Stimulated activated CD4-positive, alpha-beta T cell treated with anti-CD3 and anti-CD28 coated beads, Interleukin-12 subunit alpha, Interleukin-12 subunit beta, amount 100 ng/mL, for 4 hours (primary cell): ENCODE measurements at regions not wholly inside any gene's neighbourhood (a gene's known extent, or its start where the extent isn't known, plus 50 kb on each side); places are given as distances from the start of the nearest gene placed in this dataset.
"Not testable (repeated sequence)": the region's sequence is repeated elsewhere in the genome, so short reads cannot be mapped to it uniquely, and the experiment has no call there.

Experiments
- DNase-seq: peaks from one replicate; pipeline ENCODE4 v3.0.0-alpha.2; 2020

DNA sequence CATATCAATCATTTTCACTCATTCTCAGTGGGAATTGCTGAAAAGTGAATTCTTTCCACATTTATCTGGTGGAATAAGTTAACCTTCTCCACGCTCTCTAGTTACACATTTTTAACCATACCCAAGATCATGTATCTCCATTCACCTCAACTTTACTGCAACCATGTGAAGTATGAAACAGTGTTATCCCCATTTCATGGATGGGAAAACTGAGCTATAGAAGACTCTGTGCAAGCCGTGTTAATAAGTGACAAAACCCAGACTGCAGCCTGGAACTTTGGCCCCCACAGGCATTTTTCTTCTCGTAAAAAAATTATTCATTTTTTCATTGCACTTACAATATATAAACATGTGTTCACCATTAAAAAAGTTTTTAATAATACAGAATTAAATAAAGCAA is 82.4 kb upstream of the CCND2 start:
- DNase-seq = no peak

DNA sequence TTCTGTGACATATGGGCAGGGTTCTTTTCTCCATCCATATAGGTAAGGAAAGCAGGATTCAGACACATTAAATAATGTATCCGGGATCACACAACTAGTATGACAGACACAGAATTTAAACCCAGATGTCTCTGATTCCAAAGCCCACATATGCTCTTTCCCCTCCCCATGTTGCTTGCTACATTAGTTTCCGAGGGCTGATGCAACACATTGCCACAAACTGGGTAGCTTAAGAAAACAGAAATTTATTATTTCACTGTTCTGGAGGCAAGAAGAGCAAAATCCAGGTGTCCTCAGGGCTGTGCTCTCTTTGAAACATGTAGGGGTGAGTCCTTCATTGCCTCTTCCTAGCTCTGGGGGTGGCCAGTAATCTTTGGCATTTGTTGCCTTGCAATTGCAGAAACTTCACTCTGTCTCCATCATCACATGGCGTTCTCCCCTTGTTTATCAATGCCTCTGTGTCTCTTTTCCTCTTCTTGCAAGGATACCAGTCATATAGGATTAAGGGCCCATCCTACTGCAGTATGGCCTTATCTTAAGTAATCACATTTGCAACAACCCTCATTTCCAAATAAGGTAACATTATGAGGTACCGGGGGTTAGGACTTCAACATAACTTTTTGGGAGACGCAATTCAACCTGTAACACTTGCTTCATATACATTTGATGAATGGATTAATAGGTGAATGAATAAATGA is 83.0 kb upstream of the CCND2 start:
- DNase-seq = no peak

DNA sequence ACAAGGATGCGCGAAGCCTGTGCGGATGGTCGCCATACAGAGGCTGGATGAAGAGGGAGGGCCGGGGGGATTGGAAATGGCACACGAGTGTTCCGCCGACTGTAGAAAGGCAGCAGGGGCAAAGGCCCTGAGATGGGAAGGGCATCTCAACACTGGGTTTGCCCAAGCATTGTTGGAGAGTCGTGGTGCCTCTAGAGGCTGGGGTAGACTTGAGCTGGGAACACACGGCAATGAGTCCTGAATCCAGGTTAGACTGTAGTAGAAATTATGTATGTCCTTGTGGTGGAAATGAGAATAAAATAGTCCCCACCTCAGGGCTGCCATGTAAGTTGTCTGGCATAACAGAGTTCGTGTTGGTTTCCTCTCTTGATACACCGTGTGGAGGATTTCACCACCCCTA is 83.8 kb upstream of the CCND2 start:
- no peak for DNase-seq

DNA sequence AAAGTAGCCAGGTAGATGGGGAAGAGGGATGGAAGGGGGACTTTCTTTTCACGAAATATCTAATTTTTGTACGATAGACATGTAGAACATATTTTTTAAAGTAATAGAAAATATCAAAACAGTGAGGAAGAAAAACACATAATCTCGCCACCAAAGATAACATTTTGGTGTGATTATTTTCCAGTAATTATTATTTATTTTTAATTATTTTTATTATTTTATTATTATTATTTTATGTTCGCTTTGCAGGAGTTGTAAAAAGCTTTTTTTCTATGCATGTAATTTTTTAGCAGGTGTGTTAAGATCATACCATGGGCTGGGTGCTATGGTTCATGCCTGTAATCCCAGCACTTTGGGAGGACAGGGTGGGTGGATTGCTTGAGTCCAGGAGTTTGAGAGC is 85.6 kb upstream of the CCND2 start:
- DNase-seq = no peak

DNA sequence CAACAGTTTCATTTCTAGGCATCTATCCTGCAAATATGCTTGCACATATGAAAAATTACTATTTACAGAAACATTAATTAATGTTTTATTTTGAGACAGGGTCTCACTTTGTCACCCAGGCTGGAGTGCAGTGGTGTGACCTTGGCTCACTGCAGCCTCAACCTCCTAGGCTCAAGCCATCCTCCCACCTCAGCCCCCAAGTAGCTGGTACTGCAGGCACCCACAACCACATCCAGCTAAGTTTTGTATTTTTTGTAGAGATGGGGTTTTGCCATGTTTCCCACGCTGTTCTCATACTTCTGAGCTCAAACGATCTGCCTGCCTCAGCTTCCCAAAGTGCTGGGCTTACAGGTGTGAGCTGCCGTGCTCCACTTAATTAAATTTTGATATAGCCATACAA is 86.2 kb upstream of the CCND2 start:
- not testable (repeated sequence) for DNase-seq

DNA sequence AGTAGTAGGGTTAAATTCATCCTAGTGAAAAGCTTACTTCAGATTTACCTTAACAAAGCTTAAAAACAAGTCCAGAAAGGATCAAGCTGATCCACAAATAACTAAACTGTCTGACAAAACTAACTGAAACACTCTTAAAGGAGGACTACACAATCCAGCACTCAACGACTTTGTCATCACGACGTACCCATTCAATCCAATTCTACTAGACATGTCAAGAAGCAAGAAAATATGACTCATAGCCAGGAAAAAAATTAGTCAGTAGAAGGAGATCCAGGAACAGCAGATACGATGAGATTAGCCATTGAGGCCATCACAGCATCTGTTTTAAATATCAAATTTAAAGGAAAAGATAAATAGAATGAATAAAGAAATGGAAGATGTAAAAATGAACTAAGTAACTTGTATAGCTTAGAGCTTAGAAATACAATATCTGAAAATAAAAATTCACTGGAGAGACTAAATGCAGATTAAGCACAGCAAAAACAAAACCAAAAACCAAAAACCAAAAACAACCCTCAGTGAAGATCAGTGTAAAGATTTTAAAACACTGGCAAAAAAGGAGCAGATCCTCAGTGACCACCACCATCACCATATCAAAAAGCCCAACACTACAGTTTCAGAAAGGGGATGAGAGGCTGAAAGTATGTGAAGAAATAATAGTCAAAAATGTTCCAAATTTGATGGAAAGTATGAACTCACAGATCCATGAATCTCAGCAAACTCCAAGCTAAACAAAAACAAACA is 95.0 kb upstream of the CCND2 start:
- no peak for DNase-seq

DNA sequence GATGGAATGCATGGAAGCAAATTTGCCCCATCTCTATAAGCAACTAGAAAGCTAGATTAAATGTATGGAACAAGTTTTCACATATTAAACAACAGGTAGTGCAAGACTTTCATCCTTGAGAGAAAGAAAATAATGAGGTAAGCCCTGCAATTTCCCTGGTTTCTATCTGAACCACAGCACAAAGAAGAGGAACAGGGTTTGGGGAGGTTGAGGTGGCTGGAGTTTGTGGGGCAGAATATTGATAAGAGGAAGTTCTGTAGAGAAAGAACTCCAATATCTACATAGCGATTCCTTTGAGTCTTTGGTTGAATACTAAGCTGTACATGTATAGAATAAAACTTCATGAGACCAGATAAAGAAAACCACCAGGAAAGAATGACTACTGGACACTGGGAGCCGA is 96.3 kb upstream of the CCND2 start:
- DNase-seq = no peak

DNA sequence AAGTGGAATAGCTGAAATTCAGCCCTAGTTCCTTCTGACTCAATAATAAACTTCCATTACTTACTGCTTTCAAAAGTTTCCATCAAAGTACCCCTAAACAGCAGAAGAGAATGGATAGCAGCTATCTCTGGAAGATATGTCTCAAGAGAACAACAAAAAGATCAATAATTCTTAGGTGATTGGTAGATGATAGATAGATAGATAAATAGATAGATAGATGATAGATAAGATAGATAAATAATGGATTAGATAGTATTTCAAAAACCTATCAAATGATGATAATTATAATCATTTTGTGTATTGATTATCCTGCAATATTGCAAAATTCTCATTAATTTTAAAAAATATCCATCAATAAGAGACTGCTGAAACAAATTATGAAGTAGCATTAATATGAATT is 97.4 kb upstream of the CCND2 start:
- no peak for DNase-seq

DNA sequence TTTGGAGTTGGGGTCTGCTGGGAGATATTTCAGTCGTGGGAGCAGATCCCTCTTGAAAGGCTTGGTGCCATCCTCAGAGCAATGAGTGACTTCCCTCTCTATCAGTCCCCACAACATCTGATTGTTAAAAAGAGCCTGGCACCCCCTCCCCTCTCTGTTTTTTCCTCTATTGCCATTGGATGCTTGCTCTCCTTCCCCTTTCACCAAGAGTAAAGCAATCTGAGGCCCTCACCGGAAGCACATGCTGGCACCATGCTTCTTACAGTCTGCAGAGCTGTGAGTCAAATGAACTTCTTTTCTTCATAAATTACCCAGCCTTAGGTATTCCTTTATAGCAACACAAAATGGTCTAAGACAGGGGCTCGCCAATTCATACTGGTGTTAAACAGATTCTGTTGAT is 99.1 kb upstream of the CCND2 start:
- no peak for DNase-seq

DNA sequence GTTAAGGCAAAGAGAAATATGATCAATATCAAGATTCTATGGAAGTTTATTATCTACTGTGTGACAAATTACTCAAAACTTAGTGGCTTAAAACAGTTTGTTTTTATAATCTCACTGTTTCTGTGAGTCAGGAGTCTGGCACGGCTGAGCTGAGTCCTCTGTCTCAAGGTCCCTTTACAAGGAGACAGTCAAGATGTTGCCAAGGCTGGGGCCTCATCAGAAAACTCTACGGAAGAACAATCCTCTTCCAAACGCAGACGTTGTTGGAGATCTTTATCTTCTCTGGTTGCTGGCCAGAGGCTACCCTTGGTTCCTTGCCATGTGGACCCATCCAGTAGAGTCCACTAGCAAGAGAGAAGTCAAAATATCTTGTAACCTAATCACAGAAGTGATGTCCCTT is 100.6 kb upstream of the CCND2 start:
- no peak for DNase-seq

DNA sequence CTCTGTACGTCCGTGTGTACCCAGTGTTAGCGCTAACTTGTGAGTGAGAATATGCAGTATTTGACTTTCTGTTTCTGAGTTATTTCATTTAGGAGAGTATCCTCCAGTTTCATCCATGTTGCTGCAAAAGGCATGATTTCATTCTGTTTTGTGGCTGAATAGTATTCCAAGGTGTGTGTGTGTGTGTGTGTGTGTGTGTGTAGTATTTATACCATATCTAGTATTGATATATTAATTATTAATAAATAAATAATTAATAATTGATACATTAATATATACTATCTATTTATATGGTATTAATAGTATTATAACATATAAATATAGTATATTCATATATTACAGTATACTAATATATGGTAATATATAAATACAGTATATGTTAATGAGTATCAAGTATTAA is 101.8 kb upstream of the CCND2 start:
- no peak for DNase-seq

DNA sequence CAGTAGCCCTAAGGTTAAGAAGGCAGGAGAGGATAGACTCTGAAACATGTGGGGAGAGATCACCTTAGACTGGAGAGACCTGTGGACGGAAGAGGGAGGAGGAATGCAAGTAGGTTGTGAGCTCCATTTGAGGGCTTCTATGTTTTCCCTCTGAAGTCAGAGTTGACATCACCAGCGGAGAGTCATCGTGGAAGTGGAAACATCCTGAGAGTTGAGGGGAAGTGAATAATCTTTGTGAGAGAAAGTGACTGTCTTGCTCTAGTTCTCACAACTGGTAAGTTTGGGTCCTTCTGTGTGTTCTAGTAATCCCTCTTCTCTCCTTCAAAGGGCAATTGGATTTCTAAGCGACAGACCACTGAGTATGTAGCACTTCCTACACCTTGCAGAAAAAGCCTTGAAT is 103.6 kb upstream of the CCND2 start:
- DNase-seq = no peak

DNA sequence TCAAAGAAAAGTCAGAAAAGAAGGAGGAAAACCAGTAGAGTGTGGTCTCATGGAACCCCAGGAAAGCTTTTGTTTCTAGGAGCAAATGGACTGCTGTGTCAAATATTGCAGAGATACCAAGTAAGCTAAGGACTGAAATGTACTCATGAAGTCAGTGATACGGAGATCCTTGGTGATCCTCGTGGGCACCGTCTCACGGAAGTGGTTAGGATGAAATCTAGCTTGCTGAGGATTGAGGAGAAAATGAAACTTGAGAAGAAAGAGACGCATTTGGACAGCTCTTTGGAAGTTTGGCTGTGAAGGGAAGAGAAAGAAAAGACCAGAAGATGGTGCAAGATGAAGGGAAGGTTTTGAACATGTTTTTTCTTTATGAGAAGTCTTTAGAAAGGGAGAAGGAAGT is 104.0 kb upstream of the CCND2 start:
- DNase-seq = no peak

DNA sequence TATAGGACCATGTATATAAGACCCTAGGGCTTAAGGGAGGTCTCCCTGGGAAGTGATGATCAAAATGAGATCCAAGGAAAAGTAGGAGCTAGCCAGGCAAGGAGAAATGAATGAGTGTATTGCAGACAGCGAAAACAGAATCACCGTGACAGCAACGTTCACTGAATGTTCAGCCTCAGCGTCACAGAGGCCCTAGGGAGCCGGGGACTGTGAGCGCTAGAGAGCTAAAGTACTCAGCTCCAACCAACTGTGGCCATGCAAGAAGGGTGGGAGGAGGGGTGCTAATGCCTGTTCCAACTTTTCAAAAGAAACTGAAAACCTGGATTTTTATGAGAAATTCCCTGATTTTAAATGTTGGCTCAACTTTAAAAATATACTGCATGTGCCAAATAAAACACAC is 105.5 kb upstream of the CCND2 start:
- DNase-seq = no peak

DNA sequence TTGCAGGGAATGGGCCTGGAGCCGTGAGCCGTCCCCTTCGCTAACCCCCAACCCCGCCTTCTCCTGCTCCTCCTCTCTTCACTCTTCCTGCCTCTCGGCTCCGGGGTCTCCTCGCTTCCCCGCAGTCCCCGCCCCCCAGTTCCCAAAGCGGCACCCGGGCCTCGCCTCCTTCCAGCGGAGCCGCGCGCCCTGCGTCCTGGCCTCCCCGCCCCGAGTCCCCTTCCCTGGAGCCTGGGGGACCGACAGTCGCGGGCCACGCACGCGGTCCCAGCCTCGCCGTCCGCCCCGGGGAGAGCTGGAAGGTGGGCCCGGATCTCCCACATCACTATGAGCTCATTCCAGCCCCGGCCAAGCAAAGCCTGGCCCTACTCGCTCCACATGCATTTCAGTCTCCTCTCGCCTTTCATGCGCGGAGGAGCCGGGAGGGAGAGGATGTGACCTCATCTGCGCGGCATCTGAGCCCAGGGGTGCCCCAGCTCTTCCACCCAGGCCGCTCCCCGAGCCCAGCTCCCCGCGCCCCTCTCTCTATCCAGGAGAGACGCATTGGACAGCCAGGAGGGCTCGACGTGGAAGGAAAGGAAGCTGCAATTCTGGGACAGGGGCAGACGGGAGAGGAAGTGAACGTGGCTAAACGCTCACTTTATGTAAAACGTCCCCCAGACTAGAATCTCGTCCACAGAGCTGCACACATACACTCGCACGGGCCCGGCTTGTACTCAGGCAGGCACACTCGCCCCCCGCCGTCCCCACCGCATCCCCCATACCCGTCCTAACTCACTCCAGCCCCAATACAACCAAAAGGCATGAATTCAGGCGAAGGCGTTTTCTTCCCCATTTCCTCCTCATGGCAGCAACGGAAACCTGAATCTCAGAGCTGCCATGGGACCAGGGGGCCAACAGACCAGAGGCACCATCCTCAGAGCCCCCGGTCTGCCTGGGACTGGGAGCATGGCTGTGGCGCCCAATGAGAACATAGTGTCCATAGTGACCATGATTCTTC is 108.7 kb upstream of the CCND2 start:
- DNase-seq = peak; percentile 59

DNA sequence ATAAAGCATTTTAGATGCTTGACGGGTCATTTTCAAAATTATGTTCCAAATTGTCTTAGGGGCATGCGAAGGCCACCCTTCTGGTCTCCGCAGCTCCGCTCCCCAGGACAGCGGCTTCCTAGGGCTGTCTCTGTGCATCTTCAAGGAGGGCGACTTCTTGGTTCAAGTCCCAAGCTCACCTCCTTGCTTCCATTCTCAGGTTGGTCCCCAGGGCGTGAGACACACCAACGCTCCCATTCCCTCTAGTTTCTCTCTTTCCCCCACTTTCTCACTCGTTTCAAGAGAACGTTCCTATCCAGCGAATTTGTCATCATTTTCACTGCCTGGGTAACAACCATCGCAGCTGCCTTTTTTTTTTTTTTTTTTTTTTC is 109.4 kb upstream of the CCND2 start:
- DNase-seq = no peak

DNA sequence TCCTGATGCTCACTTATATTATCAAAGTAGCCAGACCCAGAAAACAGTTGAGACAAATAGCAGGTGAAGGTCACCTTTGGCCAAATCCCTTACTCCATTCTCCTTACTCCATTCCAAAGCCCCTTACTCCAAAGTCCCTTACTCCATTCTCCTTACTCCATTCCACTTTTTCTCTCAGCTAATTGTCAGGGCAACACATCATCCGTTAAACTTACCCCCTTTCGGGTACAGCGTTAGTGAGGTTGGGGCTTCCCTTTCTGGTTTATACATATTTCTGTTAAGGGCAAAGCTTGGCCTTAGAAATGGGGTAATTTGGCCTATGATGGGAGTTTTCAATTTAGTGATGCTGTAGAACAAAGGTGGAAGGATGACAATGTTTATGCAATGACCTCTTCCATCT is 111.8 kb upstream of the CCND2 start:
- DNase-seq = no peak

DNA sequence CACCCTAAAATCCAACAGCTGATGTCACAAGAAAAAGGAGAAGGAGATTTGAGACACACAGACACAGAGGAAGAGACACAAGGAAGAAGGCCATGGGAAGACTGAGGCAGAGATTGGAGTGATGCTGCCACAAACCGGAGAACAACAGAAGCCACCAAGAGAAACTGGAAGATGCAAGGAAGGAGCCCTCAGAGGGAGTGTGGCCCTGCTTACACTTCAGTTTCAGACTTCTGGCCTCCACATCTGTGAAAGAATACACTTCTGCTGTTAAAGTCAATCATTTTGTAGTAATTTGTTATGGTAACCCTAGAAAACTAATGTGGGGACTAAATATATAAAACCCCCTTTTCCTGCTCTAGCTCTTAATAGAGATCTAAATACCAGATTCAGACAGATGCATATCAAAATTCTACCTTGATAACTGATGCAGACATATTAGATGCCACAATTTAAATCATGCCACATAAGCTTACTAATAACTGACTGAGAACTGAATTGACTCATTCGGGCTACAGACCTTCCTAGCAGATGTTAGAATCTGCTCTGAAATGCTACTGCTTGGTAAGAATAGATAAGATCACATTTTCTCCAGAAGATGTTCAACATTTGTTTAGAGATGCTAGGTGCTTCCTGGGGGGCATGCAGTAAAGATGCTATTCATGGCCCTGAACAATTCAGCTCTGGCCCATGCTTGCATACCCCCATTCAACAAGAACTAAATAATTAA is 113.1 kb upstream of the CCND2 start:
- no peak for DNase-seq

DNA sequence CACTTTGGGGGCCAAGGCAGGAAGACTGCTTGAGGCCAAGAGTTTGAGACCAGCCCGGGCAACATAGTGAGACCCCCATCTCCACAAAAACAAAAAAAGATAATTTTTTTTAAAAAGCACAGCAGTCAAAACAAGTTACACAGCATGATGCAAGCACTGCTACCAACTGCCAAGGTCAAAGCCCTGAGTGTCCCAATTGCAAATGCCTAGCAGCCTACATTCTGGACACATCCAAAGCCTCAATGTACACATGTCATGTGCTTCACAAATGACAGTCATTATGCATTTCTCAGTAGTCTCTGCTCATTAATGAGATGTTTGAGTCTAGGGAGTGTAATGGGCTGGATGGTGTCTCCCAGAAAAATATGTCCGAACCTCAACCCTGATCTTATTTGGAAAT is 113.7 kb upstream of the CCND2 start:
- DNase-seq = no peak

DNA sequence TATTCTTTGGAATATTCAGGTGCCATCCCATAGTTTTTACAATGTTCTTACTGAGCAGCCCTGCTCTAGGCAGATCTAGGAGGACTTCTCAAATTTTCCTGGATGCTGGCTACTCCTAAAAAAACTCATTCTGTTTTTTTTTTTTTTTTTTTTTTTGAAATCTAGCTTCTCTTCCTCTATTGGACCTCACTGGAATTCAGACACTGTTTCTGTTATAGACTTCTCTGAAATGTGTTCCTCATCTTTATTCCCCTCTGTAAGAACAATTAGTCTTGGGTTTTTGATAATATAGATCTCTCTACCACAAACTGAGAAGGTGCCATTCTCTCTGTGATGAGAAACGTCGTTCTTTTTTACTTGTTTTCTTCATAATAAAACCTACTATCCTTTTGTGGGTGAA is 115.3 kb upstream of the CCND2 start:
- DNase-seq = no peak

DNA sequence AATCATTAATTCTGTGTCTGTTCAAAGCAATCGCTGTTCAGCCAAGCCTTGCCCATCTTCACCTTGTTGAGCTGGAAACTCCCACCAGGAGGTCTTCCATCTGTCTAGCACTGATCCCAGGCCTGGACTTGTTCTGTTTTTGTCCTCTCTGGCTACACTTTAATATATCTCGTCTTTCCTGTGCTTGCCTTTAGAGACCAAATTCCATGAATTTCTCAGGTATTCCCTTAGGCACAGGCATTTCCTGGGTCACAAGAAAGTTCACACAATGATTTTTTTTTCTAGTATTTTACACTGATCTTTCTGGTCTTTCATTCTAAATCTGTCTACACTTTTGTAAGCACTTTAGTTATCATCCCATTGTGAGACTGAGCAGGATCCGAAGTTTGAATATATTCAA is 116.4 kb upstream of the CCND2 start:
- no peak for DNase-seq

DNA sequence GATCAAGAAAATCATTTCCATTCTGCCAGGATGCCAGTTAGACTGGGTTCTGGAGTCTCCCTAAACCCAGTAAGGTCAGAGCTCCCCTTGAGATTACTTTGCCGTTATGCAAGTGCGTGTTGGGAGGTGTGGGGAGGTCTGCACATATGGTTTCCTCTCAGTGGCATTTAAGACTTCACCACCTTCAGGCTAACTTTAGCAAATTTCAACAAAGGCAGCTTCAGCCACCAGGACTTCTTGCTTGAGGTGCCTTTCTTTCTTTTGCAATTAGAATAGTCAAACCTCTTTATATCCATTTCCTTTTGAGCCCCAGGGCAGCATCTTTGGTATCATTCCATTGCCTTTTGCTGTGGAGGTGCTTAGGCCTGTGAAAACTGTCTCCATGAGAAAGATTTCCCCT is 117.2 kb upstream of the CCND2 start:
- no peak for DNase-seq

DNA sequence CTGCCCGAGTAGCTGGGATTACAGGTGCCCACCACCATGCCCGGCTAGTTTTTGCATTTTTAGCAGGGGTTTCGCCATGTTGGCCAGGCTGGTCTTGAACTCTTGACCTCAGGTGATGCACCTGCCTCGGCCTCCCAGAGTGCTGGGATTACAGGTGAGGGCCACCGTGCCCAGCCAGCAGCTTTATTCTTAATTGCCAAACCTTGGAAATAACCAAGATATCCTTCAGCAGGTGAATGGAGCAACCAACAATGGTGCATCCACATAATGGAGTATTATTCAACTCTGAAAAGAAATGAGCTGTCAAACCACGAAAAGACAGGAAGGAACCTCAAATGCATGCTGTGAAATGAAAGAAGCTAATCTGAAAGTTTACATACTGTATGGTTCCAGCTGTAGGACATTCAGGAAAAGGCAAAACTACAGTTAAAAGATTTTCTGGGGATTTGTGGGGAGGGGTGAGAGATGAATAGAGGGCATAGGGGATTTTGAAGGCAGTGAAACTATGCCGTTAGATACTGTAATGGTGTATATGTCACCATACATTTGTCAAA is 118.8 kb upstream of the CCND2 start:
- DNase-seq = no peak
